Endothelial cell (in vitro differentiated cells): ENCODE measurements at regions not wholly inside any gene's neighbourhood (a gene's known extent, or its start where the extent isn't known, plus 50 kb on each side); places are given as distances from the start of the nearest gene placed in this dataset.
"Not testable (repeated sequence)": the region's sequence is repeated elsewhere in the genome, so short reads cannot be mapped to it uniquely, and the experiment has no call there.

Experiments used
- DNase-seq: peaks from one replicate; pipeline ENCODE4 v3.0.0; 2021; ENCODE audit warnings: low spot score
- H3K27ac Mint-ChIP-seq: one replicate; pipeline ENCODE4 v1.8.0; 2021; ENCODE audit warnings: mixed read lengths, inconsistent platforms; ENCODE audit not compliant: unreplicated experiment
- H3K27me3 Mint-ChIP-seq: one replicate; pipeline ENCODE4 v1.8.0; 2021; ENCODE audit warnings: mild to moderate bottlenecking, moderate library complexity, mixed read lengths, inconsistent platforms; ENCODE audit not compliant: unreplicated experiment
- H3K36me3 Mint-ChIP-seq: one replicate; pipeline ENCODE4 v1.8.0; 2021; ENCODE audit warnings: mild to moderate bottlenecking, low read depth, mixed read lengths, inconsistent platforms; ENCODE audit not compliant: unreplicated experiment
- H3K4me1 Mint-ChIP-seq: one replicate; pipeline ENCODE4 v1.8.0; 2021; ENCODE audit warnings: mild to moderate bottlenecking, mixed read lengths, inconsistent platforms; ENCODE audit not compliant: unreplicated experiment
- H3K4me3 Mint-ChIP-seq: one replicate; pipeline ENCODE4 v1.8.0; 2021; ENCODE audit warnings: mild to moderate bottlenecking, mixed read lengths, inconsistent platforms; ENCODE audit not compliant: unreplicated experiment
- H3K9me3 Mint-ChIP-seq: one replicate; pipeline ENCODE4 v1.8.0; 2021; ENCODE audit warnings: mixed read lengths, inconsistent platforms; ENCODE audit not compliant: unreplicated experiment
- CTCF ChIP-seq: fragments of 200-600 bp; sonication (generic); IDR thresholded peaks from one replicate; pipeline ENCODE4 v1.5.0; 2021; ENCODE audit warnings: antibody characterized with exemption; ENCODE audit not compliant: unreplicated experiment

GRCh38 chr7:112951070-112951469 lies 135.6 kb downstream of the GPR85 start:
- H3K27me3 Mint-ChIP-seq = no peaks in the 10 kb centered on the region
- TF ChIP-seq CTCF = no peak
- DNase-seq = no peak
- H3K4me1 Mint-ChIP-seq = no peaks in the 10 kb centered on the region
- H3K4me3 Mint-ChIP-seq = no peak overlapping the region
- H3K27ac Mint-ChIP-seq = no peak overlapping the region
- no peaks in the 10 kb centered on the region for H3K36me3 Mint-ChIP-seq
- H3K9me3 Mint-ChIP-seq = no peaks in the 10 kb centered on the region

DNA sequence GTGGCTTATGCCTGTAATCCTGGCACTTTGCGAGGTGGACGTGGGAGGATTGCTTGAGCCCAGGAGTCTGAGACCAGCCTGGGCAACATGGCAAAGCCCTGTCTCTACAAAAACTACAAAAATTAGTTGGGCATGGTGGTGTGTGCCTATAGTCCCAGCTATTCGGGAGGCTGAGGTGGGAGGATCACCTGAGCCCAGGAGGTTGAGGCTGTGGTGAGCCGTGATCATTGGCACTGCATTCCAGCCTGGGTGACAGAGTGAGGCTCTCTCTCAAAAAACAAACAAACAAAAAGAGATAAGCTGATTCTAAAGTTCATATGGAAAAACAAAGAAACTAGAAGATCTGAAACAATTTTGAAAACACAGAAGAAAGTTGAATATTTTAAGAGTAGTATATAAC lies 136.9 kb downstream of the GPR85 start:
- H3K4me1 Mint-ChIP-seq, H3K9me3 Mint-ChIP-seq, H3K27ac Mint-ChIP-seq, H3K36me3 Mint-ChIP-seq, H3K4me3 Mint-ChIP-seq, H3K27me3 Mint-ChIP-seq, DNase-seq: not testable (repeated sequence)

GRCh38 chr7:112946350-112946749 lies 140.3 kb downstream of the GPR85 start:
- no peaks in the 10 kb centered on the region for H3K4me1 Mint-ChIP-seq
- H3K27me3 Mint-ChIP-seq = no peaks in the 10 kb centered on the region
- no peak overlapping the region for H3K4me3 Mint-ChIP-seq

DNA sequence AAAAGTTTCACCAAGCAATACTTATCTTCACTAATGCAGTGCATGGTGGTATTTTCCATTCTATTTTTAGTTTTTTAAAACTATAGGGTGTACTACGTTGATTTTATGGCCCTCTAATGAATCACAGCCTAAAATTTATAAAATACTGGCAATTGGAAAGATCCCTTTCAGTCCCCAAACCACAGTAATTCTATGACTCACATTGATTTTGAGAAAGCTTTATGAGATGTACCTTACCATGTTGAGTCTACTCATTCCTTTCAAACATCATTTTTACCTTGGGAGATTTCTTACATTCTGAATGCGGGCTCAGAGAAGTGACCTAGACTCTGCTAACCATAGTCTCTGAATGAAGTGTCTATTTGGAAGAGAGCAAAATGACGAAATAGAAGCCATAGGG lies 141.6 kb downstream of the GPR85 start:
- Mint-ChIP-seq H3K36me3 (no peaks in the 10 kb centered on the region), H3K9me3 (no peaks in the 10 kb centered on the region), H3K4me3 (no peak overlapping the region), H3K27me3 (peaks cover 3% of the 10 kb centered on the region), H3K4me1 (peaks cover 3% of the 10 kb centered on the region), H3K27ac (no peak overlapping the region)
- no peak for DNase-seq
- no peak for TF ChIP-seq CTCF

More at GRCh38 chr7:112946350-112946749, 140.3 kb downstream of the GPR85 start:
- H3K9me3 Mint-ChIP-seq = no peaks in the 10 kb centered on the region
- TF ChIP-seq CTCF = no peak
- no peak overlapping the region for H3K27ac Mint-ChIP-seq
- H3K36me3 Mint-ChIP-seq = no peaks in the 10 kb centered on the region
- DNase-seq = no peak

DNA sequence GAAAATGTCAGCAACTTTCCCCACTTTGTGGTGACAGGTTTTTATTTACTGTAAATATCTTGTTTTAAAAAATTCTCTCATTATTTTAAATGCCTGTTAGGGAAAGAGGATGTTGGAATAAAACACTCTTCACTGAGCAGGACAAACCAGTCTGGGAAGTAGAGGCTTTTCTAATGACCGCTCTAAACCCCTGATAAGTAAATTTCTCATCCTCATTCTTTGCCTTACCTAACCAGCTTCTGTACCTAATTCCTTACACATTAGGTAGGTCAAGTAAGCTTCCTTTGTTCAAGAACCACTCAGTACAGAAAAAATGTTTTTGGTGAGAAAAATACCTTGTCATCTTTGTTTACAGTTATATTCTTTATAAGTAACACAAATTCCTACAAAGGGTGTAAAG lies 143.6 kb downstream of the GPR85 start:
- no peak for DNase-seq
- TF ChIP-seq CTCF = no peak
- H3K36me3 Mint-ChIP-seq = no peaks in the 10 kb centered on the region
- no peak overlapping the region for H3K27ac Mint-ChIP-seq
- H3K9me3 Mint-ChIP-seq = no peaks in the 10 kb centered on the region
- H3K4me3 Mint-ChIP-seq = no peak overlapping the region
- peaks cover 10% of the 10 kb centered on the region for H3K4me1 Mint-ChIP-seq
- H3K27me3 Mint-ChIP-seq = peaks cover 6% of the 10 kb centered on the region

DNA sequence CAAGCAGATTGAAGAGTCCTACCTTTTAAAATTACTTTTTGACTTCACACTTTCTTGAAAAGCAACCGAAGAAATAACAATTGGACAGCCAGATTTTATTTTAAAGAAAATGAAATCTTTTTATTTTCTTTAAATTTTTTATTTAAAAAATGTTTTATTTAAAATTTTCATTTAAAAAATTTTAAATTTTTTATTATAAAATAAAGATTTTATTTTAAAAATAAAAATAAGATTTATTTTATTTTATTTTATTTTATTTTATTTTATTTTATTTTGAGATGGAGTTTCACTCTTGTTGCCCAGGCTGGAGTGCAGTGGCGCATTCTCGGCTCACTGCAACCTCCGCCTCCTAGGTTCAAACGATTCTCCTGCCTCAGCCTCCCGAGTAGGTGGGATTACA lies 144.5 kb downstream of the GPR85 start:
- not testable (repeated sequence) for H3K4me1 Mint-ChIP-seq, H3K27ac Mint-ChIP-seq, H3K27me3 Mint-ChIP-seq, H3K4me3 Mint-ChIP-seq, DNase-seq, H3K36me3 Mint-ChIP-seq, H3K9me3 Mint-ChIP-seq
